K562 (cell line): ENCODE measurements at regions not wholly inside any gene's neighbourhood (a gene's known extent, or its start where the extent isn't known, plus 50 kb on each side); places are given as distances from the start of the nearest gene placed in this dataset.

Experiments used
- ATAC-seq: fragments of 200-7000 bp; cut with Tn5 transposase; 3 replicates; pipeline ENCODE4 v1.9.1; 2020; ENCODE audit warnings: moderate library complexity
- BruUV-seq: library from RNA; stranded (reverse); fragments of 400-500 nt; replicated peaks from 2 replicates; lab custom pipeline; 2021; lab: Mats Ljungman, UMichigan
- CTCF ChIA-PET: fragments of 300-600 bp; formaldehyde crosslinking; extraction: SDS; loops from one replicate; lab custom pipeline; 2021; ENCODE audit warnings: low intra/inter-chr PET ratio; lab: Yijun Ruan, JAX
- POLR2A ChIA-PET: fragments of 300-600, 350-650 bp; sonication (Branson Sonifier 250); formaldehyde crosslinking; extraction: SDS; loops from one replicate; lab custom pipeline; 2021; ENCODE audit warnings: antibody characterized with exemption, inconsistent platforms; lab: Yijun Ruan, JAX
- DNase-seq, 4 experiments: peaks; one replicate each; pipeline versions ENCODE4 v3.0.0 to v3.0.0-alpha.2; 2011 to 2018; ENCODE audit warnings: low spot score in 3 of 4, mixed read lengths in 3 of 4; ENCODE audit errors: extremely low read depth in 1 of 4
- FAIRE-seq: peaks from 2 replicates; lab custom pipeline; 2011; peaks lifted over from hg19 to GRCh38; lab: Jason Lieb, UNC
- H2AFZ ChIP-seq: 2 replicates; pipeline ENCODE4 v1.6.0; 2011; ENCODE audit warnings: low read depth, low read length, control low read depth, inconsistent platforms
- H3K27ac ChIP-seq: fragments of 200-600 bp; 3 replicates; pipeline ENCODE4 v1.8.0; 2011; ENCODE audit warnings: low read depth, mild to moderate bottlenecking, control low read depth, inconsistent platforms, low read length, moderate library complexity, mixed read lengths; ENCODE audit errors: extremely low read depth
- H3K27me3 ChIP-seq, 2 experiments: fragments of 300-600 bp in 1 of 2; 2 replicates in 1 of 2; 3 replicates in 1 of 2; pipeline versions ENCODE4 v1.6.0 to v1.8.0; 2011; ENCODE audit warnings: inconsistent platforms in 2 of 2, low read length in 2 of 2, mild to moderate bottlenecking in 1 of 2, mixed read lengths in 1 of 2, moderate library complexity in 1 of 2; ENCODE audit not compliant: control insufficient read depth in 2 of 2, insufficient read depth in 2 of 2
- H3K36me3 ChIP-seq: fragments of 300-600 bp; 3 replicates; pipeline ENCODE4 v1.8.0; 2011; ENCODE audit warnings: mild to moderate bottlenecking, low read length, inconsistent platforms; ENCODE audit not compliant: control insufficient read depth, insufficient read depth
- H3K4me1 ChIP-seq, 2 experiments: fragments of 200-600 bp in 1 of 2; replicated peaks in 1 of 2; 2 replicates in 1 of 2; 3 replicates in 1 of 2; pipeline versions ENCODE4 v1.5.1 to v1.8.0; 2011; ENCODE audit warnings: inconsistent platforms in 2 of 2, low read length in 2 of 2, mild to moderate bottlenecking in 1 of 2, mixed read lengths in 1 of 2, moderate library complexity in 1 of 2; ENCODE audit not compliant: control insufficient read depth in 2 of 2, insufficient read depth in 2 of 2
- H3K4me2 ChIP-seq: 2 replicates; pipeline ENCODE4 v1.6.1; 2011; ENCODE audit warnings: low read length, control low read depth, inconsistent platforms, mixed read lengths; ENCODE audit not compliant: insufficient read depth
- H3K4me3 ChIP-seq: fragments of 200-600 bp; sonication (generic), shearing (Covaris generic); 2 replicates; pipeline ENCODE4 v1.5.1; 2016; ENCODE audit warnings: control low read depth, inconsistent platforms
- H3K79me2 ChIP-seq: fragments of 200-600 bp; 3 replicates; pipeline ENCODE4 v1.8.0; 2011; ENCODE audit warnings: low read length, inconsistent platforms; ENCODE audit not compliant: control insufficient read depth, insufficient read depth
- H3K9ac ChIP-seq, 2 experiments: 2 replicates each; pipeline versions ENCODE4 v1.6.0 to v1.6.1; 2011; ENCODE audit warnings: low read depth in 2 of 2, low read length in 2 of 2, control low read depth in 1 of 2, inconsistent platforms in 1 of 2, mild to moderate bottlenecking in 1 of 2, mixed read lengths in 1 of 2; ENCODE audit not compliant: insufficient read depth in 1 of 2
- H3K9me1 ChIP-seq: one replicate; pipeline ENCODE4 v1.6.0; 2011; ENCODE audit warnings: inconsistent platforms, mild to moderate bottlenecking, low read length, moderate library complexity; ENCODE audit not compliant: control insufficient read depth, insufficient read depth
- H3K9me3 ChIP-seq: replicated peaks from 2 replicates; pipeline ENCODE4 v1.5.1; 2011; ENCODE audit warnings: low read depth, low read length, inconsistent platforms; ENCODE audit not compliant: control insufficient read depth, insufficient read depth
- H4K20me1 ChIP-seq: replicated peaks from 2 replicates; pipeline ENCODE4 v1.6.1; 2011; ENCODE audit warnings: low read length, inconsistent platforms, mixed read lengths; ENCODE audit not compliant: control insufficient read depth, insufficient read depth
- EP300 ChIP-seq: IDR thresholded peaks from 2 replicates; pipeline ENCODE4 v1.6.1; 2012; ENCODE audit warnings: low read length, improper control_type of control experiment
- HOMEZ ChIP-seq: fragments of 250-450 bp; sonication (Bioruptor Pico); IDR thresholded peaks from 2 replicates; pipeline ENCODE4 v1.4.0; 2020; ENCODE audit warnings: mild to moderate bottlenecking, moderate library complexity
- IRF1 ChIP-seq: sonication (generic); formaldehyde crosslinking; IDR thresholded peaks from 2 replicates; pipeline ENCODE4 v1.8.0; 2022; ENCODE audit warnings: missing genetic modification reagents, mild to moderate bottlenecking, borderline replicate concordance
- NCOA1 ChIP-seq: fragments of 450-650 bp; IDR thresholded peaks from 2 replicates; pipeline ENCODE4 v1.6.1; 2016; ENCODE audit warnings: low read depth
- PYGO2 ChIP-seq: fragments of 450-650 bp; IDR thresholded peaks from 2 replicates; pipeline ENCODE4 v1.6.1; 2016; ENCODE audit warnings: mild to moderate bottlenecking, missing genetic modification characterization, moderate library complexity, missing compliant biosample characterization
- SMARCE1 ChIP-seq: fragments of 450-650 bp; IDR thresholded peaks from 2 replicates; pipeline ENCODE4 v1.7.1; 2016; ENCODE audit warnings: mild to moderate bottlenecking
- TAF7 ChIP-seq: fragments of 450-650 bp; IDR thresholded peaks from 2 replicates; pipeline ENCODE4 v1.6.1; 2016; ENCODE audit warnings: missing genetic modification characterization, missing compliant biosample characterization
- ZNF12 ChIP-seq: sonication (generic); formaldehyde crosslinking; IDR thresholded peaks from 2 replicates; pipeline ENCODE4 v1.4.0; 2020; ENCODE audit warnings: mild to moderate bottlenecking, missing genetic modification reagents
- ZNF561 ChIP-seq: fragments of 450-650 bp; formaldehyde crosslinking; conservative IDR thresholded peaks from 2 replicates; pipeline ENCODE4 v1.4.0; 2020; ENCODE audit warnings: mild to moderate bottlenecking, moderate library complexity
- ZNF717 ChIP-seq: fragments of 250-450 bp; sonication (Bioruptor Pico); IDR thresholded peaks from 2 replicates; pipeline ENCODE4 v1.5.0; 2021
- ZNF79 ChIP-seq: fragments of 250-450 bp; sonication (Bioruptor Pico); IDR thresholded peaks from 2 replicates; pipeline ENCODE4 v1.4.0; 2020; ENCODE audit warnings: low read depth, mild to moderate bottlenecking, moderate library complexity
- WGBS: fragments of 100-300 bp; shearing (Covaris generic); methylation state at CpG from one replicate; pipeline ENCODE4 v1.1.6; 2016; ENCODE audit warnings: low coverage, mixed read lengths; ENCODE audit not compliant: insufficient coverage; ENCODE audit errors: missing lambda C conversion rate; 5-methylcytosine and 5-hydroxymethylcytosine counted together
- in situ Hi-C: fragments of 300-500 bp; cut with MboI; formaldehyde crosslinking; loops from 4 replicates; pipeline ENCODE4 v1.15.0; 2018; ENCODE audit warnings: inconsistent platforms, mixed read lengths
- intact Hi-C: fragments of 100-400 bp; cut with micrococcal nuclease; formaldehyde crosslinking; loops from 2 replicates; pipeline ENCODE4 v1.14.2; 2022
- TF ChIP-seq, protein P1 (sequence below), 2 experiments: fragments of 450-650 bp; conservative IDR thresholded peaks; 2 replicates each; pipeline ENCODE4 v1.6.1; 2017; ENCODE audit warnings: mild to moderate bottlenecking in 2 of 2, moderate library complexity in 2 of 2

- Histone ChIP-seq H4K20me1 (no peaks in the 10 kb centered on the region), H3K9me3 (no peaks in the 10 kb centered on the region; the same call in 1 of the 2 replicates), H3K36me3 (no peaks in the 10 kb centered on the region), H3K9me1 (no peaks in the 10 kb centered on the region), H3K27ac (no peak overlapping the region), H3K79me2 (no peaks in the 10 kb centered on the region), H3K4me2 (no peak overlapping the region), H3K4me3 (no peak overlapping the region), H3K4me1 (no peaks in the 10 kb centered on the region), H3K9ac (no peak overlapping the region), H2AFZ (no peak overlapping the region), H3K27me3 (no peaks in the 10 kb centered on the region)
- 0% methylated on average over 2 of the region's 2 CpGs for WGBS
- ChIA-PET CTCF (no interaction called here), POLR2A (no interaction called here)
- no peak for DNase-seq
- no TSS peak for BruUV-seq
- no peak for FAIRE-seq
- in situ Hi-C loops (no loop called here), intact Hi-C loops (no loop called here)
- no peak for ATAC-seq
- TF ChIP-seq NCOA1 (no peak), EP300 (no peak), PYGO2 (tag) (no peak), TAF7 (tag) (no peak), ZNF561 (no peak), IRF1 (CRISPR knock-in tag) (no peak), ZNF79 (CRISPR knock-in tag) (no peak), ZNF12 (no peak), ZNF717 (CRISPR knock-in tag) (no peak), HOMEZ (no peak), SMARCE1 (no peak)
- TF ChIP-seq, protein P1, sequence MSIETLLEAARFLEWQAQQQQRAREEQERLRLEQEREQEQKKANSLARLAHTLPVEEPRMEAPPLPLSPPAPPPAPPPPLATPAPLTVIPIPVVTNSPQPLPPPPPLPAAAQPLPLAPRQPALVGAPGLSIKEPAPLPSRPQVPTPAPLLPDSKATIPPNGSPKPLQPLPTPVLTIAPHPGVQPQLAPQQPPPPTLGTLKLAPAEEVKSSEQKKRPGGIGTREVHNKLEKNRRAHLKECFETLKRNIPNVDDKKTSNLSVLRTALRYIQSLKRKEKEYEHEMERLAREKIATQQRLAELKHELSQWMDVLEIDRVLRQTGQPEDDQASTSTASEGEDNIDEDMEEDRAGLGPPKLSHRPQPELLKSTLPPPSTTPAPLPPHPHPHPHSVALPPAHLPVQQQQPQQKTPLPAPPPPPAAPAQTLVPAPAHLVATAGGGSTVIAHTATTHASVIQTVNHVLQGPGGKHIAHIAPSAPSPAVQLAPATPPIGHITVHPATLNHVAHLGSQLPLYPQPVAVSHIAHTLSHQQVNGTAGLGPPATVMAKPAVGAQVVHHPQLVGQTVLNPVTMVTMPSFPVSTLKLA (conservative IDR thresholded peaks at IDR 0.05): no peak
These were observed 509.8 kb downstream of the CENPC start for GRCh38 chr4:67035501-67035900.
